ENCODE measurements at regions not wholly inside any gene's neighbourhood (a gene's known extent, or its start where the extent isn't known, plus 50 kb on each side); places are given as distances from the start of the nearest gene placed in this dataset.

DNA sequence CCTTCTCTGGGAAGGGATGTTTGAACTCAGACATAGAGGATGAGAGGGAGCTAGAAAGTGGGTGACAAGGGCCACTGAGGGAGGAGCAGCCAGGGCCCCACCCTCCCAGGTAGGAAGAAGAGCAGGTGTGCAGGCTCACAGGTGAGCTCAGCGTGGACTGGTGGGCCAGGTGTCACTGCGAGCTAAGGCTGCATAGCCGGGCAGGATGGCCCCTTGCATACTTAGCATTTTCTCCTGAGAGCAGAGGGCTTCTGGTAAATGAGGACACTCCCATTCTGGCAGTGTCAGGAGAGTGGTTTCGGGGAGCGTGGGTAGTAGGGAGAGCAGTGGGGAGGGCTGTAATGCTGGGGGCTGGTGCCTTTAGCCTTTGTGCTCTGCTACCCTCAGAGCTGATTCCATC lies 843.4 kb downstream of the TBC1D22A start:
- peaks cover 0 to 46% of the 10 kb centered on the region in 2 donors for H3K27me3 ChIP-seq
- no peaks in the 10 kb centered on the region for H3K9me3 ChIP-seq
- H3K36me3 ChIP-seq, result no peaks in the 10 kb centered on the region
- DNase-seq, result no peak
- H3K4me1 ChIP-seq, result no peaks in the 10 kb centered on the region
- no peak for ATAC-seq
- H3K4me3 ChIP-seq, result no peak overlapping the region
- intact Hi-C loops (cut with DNase I), result no loop called here
- no peak overlapping the region for H3K27ac ChIP-seq
- TF ChIP-seq, protein P1, sequence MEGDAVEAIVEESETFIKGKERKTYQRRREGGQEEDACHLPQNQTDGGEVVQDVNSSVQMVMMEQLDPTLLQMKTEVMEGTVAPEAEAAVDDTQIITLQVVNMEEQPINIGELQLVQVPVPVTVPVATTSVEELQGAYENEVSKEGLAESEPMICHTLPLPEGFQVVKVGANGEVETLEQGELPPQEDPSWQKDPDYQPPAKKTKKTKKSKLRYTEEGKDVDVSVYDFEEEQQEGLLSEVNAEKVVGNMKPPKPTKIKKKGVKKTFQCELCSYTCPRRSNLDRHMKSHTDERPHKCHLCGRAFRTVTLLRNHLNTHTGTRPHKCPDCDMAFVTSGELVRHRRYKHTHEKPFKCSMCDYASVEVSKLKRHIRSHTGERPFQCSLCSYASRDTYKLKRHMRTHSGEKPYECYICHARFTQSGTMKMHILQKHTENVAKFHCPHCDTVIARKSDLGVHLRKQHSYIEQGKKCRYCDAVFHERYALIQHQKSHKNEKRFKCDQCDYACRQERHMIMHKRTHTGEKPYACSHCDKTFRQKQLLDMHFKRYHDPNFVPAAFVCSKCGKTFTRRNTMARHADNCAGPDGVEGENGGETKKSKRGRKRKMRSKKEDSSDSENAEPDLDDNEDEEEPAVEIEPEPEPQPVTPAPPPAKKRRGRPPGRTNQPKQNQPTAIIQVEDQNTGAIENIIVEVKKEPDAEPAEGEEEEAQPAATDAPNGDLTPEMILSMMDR (IDR thresholded peaks at IDR 0.05), result no peak

DNA sequence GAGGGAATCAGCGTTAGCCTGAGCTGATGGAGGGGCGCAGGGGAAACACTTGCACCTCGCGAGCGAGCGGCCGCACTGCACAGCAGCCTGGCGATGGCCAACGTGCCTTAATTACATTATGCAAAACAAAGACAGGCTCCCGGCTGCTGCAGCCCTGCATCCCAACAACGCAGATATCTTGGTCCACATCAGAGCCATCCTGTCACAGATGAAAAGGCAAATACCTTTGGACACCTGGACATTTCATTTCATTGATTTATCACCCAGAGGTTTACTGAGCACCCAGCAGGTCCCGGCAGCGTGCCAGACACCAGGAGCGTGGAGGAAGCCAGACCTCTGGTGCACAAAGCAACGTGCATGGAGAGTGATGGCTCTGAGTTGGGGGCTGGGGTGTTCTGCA lies 843.0 kb downstream of the TBC1D22A start:
- Histone ChIP-seq H3K27ac (no peak overlapping the region), H3K27me3 (peaks cover 0 to 46% of the 10 kb centered on the region in 2 donors), H3K36me3 (no peaks in the 10 kb centered on the region), H3K4me3 (no peak overlapping the region), H3K9me3 (no peaks in the 10 kb centered on the region), H3K4me1 (no peaks in the 10 kb centered on the region)
- intact Hi-C loops (cut with DNase I), result no loop called here
- no peak for DNase-seq
- TF ChIP-seq, protein P1 (IDR thresholded peaks at IDR 0.05), result no peak
- no peak for ATAC-seq

DNA sequence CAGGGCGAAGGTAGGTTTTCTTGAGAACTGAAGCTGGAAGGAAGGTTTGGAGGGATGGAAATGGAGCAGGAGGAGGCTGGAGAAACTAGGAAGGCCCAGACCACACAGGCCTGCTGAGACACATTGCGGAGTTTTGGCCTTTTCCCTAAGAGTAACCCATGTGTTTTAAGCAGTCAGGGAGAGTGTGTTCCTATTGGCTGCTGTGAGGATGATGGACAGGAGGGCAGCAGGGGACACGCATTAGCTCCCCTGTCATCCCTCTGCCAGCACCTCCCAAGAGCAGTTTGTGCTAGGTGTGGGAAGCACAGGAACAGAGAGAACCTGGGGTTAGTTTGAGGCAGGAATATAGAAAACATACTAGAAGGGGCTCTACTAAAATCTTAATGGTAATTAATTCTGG lies 842.1 kb downstream of the TBC1D22A start:
- Histone ChIP-seq H3K4me3 (no peak overlapping the region), H3K4me1 (no peaks in the 10 kb centered on the region), H3K9me3 (no peaks in the 10 kb centered on the region), H3K27me3 (peaks cover 0 to 51% of the 10 kb centered on the region in 2 donors), H3K27ac (no peak overlapping the region), H3K36me3 (no peaks in the 10 kb centered on the region)
- DNase-seq (no peak), ATAC-seq (no peak)
- TF ChIP-seq, protein P1 (IDR thresholded peaks at IDR 0.05), result no peak
- intact Hi-C loops (cut with DNase I), result no loop called here

DNA sequence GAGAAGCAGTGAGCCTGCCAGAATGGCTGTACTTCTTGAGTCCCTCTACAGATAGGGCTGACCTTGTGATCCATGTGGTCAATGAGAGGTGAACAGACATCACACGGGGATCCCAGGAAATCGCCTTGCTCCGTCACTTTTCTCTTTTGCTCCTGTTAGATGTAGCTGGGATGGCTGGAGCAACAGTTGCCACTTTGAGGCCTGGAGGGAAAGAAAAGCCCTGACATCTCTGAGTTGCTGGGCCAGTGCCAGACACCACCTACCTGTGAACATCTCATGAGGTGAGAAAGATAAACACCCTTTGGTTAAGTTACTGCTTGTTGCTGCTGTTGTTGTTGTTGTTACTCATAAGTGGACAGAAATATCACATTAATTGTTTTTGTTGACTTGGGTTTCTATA lies 840.3 kb downstream of the TBC1D22A start:
- H3K4me3 ChIP-seq, result no peak overlapping the region
- ATAC-seq, result no peak
- no peak overlapping the region for H3K27ac ChIP-seq
- H3K27me3 ChIP-seq, result peaks cover 0 to 40% of the 10 kb centered on the region in 2 donors
- no peak for DNase-seq
- no peaks in the 10 kb centered on the region for H3K36me3 ChIP-seq
- no peaks in the 10 kb centered on the region for H3K9me3 ChIP-seq
- TF ChIP-seq, protein P1 (IDR thresholded peaks at IDR 0.05), result no peak
- no peaks in the 10 kb centered on the region for H3K4me1 ChIP-seq
- intact Hi-C loops (cut with DNase I), result no loop called here

DNA sequence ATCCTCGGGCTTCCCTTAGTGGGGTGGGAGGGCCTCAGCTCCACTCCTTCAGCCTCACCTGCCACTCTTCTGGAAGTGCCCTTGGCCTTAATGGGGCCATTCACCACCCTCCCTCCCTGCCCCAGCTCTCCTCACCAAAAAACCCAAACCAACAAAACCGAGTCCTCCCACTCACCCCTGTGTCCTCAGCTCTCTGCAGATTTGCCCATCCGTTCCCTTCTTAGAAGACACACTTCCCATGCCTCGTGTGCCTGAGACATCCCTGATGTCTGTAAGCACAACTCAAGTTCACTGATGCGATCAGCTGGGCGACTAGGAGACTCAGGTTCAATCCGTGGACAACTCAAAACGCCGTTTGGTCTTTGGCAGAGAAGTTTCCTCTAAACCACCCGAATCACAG lies 839.2 kb downstream of the TBC1D22A start:
- no peak overlapping the region for H3K27ac ChIP-seq
- no peaks in the 10 kb centered on the region for H3K4me1 ChIP-seq
- TF ChIP-seq, protein P1 (IDR thresholded peaks at IDR 0.05), result no peak
- no peaks in the 10 kb centered on the region for H3K9me3 ChIP-seq
- no peak for ATAC-seq
- peaks cover 0 to 37% of the 10 kb centered on the region in 2 donors for H3K27me3 ChIP-seq
- intact Hi-C loops (cut with DNase I), result no loop called here
- DNase-seq, result no peak
- H3K4me3 ChIP-seq, result no peak overlapping the region
- no peaks in the 10 kb centered on the region for H3K36me3 ChIP-seq

Measured in left lung (tissue), 4 donors.